Stimulated activated CD4-positive, alpha-beta T cell treated with anti-CD3 and anti-CD28 coated beads, Interleukin-4, amount 100 ng/mL, for 1 hour (primary cell): ENCODE measurements at regions not wholly inside any gene's neighbourhood (a gene's known extent, or its start where the extent isn't known, plus 50 kb on each side); places are given as distances from the start of the nearest gene placed in this dataset.
"Not testable (repeated sequence)": the region's sequence is repeated elsewhere in the genome, so short reads cannot be mapped to it uniquely, and the experiment has no call there.

Experiments used
- DNase-seq: peaks from one replicate; pipeline ENCODE4 v3.0.0-alpha.2; 2020

- DNase-seq: no peak
These were observed 355.6 kb downstream of the DAD1 start for GRCh38 chr14:22233377-22233776.

DNA sequence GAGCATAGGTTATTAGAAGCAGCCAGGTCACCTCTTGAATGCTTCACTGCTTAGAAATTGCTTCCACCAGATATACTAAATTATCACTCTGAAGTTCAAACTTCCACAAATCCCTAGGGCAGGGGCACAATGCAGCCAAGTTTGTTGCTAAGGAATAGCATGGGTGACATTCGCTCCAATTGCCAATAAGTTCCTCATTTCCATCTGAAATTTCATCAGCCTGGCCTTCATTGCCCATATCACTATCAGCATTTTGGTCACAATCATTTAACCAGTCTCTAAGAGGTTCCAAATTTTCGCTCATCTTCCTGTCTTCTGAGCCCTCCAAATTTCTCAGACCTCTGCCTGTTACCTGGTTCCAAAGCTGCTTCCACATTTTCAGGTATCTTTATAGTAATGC is 356.1 kb downstream of the DAD1 start:
- DNase-seq: no peak

GRCh38 chr14:22232486-22232885 is 356.5 kb downstream of the DAD1 start:
- DNase-seq: no peak

GRCh38 chr14:22231018-22231417 is 358.0 kb downstream of the DAD1 start:
- no peak for DNase-seq

DNA sequence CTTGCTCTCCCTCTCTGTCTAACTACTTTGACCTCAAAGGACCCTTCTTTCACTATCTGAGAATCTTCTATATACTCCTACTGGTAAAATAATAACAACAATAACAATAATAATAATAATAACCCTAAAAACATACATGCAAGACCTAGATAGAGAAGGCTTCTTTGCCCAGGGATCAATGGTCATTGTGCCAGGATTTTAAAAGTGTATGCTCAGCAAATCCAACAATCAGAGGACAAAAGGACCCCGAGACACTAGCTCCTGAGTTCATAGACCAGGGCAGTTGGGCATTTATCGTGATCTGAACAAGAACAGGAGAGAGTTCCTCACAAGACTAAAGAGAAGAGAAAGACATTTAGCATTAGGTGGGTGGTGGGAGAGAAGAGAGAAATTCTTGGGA is 358.5 kb downstream of the DAD1 start:
- DNase-seq: no peak

DNA sequence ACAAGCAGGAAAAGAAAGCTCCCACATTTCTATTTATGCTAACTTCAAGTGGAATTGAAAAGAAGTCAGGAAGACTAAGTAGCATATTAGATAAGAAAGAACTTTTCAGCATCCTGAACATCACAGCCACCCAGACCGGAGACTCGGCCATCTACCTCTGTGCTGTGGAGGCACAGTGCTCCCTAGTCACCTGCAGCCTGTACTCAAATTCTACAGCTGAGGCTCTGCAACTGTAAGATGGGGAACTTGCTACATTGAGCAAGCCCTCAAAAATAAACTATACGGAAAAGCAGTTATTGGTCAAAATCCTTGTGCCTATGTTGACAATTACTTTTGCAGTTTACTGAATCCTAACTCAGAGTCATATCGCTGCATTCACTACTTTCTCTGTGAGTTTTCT is 361.9 kb downstream of the DAD1 start:
- DNase-seq: no peak

DNA sequence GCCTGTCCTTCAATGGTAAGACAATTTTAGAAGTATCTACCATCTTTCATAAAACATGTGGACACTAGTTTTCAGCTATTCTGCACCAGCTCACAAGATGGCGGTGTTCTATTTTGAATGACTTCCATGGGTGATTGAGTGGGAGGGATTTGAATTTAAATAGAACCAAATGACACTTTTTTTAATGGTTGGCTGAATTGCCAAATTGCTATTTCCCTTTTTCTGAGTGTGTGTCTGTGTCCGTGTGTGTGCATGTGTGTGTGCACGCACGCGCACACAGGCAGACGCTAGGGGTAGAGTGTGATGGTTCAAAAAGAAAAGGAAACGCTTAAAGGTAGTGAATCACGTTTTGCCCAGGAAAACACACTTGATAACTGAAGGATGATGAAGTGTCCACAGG is 362.6 kb downstream of the DAD1 start:
- DNase-seq: no peak

- DNase-seq: no peak
These were observed 363.4 kb downstream of the DAD1 start for GRCh38 chr14:22225516-22226140.

- DNase-seq: no peak
These were observed 367.5 kb downstream of the DAD1 start for GRCh38 chr14:22221508-22221907.

DNA sequence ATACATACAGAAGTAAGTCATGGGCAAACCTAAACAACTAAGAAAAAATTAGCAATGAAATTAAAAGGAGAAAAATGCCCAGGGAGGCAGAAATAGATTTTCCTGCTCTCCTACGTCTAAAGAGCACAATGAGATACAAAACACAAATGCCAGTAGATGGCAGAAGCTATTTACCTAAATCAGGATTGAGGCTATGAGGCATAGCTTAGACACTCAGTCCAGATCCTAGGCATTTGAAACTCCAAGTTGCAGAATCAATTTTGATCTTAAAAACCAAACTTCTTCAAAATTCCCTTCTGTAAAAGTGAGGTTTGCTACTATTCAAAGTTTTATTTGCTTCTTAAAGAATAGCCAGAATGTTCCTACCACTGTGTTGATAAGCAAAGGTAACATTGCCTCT is 368.6 kb downstream of the DAD1 start:
- no peak for DNase-seq

- DNase-seq: no peak
These were observed 370.3 kb downstream of the DAD1 start for GRCh38 chr14:22218728-22219127.

DNA sequence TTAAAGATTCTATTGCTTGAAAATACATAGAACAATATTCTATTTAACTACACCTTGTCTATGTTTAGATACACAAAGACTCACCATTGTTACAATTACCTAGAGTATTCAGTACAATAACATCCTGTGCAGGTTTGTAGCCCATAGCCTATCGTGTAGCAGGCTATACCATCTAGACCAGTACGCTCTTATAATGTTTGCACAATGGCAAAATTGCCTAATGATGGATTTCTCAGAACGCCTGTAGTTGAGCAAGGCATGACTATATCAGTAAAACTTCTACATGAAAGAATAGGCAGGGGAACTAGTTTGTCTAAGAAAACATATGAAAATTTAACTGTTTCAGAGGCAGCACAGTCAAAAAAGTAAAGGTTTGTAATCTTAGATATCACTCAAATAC is 375.9 kb downstream of the DAD1 start:
- no peak for DNase-seq

DNA sequence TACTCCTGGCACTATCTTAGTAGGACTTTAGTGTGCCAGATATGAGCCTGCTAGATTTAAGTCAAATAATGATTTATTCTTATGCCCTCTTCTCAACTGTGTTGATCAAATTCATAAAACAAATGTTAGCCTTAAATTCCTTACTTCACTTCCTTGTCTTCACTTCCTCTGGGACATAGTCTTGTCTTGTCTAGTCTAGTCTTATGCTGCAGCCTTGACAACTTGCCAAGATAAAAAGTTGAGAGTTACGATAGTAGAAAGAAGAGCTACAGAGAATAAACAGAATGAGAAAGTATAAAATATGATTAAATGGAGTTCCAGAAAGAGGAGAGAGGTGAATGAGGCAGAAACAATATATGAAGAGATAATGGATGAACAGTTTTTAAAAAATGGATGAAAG is 378.1 kb downstream of the DAD1 start:
- no peak for DNase-seq

DNA sequence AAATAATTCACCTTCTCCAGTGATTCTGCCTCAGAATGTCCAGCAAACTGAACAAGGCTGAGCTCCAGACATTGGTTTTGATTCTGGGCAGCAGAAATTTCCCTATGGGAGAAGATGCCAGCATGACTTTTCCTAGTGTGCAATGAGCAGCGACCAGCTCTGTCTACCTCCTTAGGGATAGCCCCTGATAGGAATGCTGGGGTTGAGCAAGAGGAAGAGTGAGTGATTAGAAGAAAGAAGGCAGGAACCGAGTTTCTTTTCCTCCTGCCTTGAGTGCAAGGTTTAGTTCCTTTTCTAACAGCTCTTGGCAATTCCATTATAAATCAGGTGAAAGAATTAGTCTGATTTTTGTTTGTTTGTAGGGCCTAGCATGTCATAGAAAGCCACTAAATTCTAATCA is 379.0 kb downstream of the DAD1 start:
- no peak for DNase-seq

DNA sequence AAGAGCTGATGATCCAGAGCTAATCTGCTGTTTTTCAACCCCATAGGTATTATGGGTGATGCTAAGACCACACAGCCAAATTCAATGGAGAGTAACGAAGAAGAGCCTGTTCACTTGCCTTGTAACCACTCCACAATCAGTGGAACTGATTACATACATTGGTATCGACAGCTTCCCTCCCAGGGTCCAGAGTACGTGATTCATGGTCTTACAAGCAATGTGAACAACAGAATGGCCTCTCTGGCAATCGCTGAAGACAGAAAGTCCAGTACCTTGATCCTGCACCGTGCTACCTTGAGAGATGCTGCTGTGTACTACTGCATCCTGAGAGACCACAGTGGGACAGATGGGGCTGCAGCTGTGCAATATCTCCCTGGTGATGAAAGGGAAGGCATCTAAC is 386.0 kb downstream of the DAD1 start:
- DNase-seq: no peak

DNA sequence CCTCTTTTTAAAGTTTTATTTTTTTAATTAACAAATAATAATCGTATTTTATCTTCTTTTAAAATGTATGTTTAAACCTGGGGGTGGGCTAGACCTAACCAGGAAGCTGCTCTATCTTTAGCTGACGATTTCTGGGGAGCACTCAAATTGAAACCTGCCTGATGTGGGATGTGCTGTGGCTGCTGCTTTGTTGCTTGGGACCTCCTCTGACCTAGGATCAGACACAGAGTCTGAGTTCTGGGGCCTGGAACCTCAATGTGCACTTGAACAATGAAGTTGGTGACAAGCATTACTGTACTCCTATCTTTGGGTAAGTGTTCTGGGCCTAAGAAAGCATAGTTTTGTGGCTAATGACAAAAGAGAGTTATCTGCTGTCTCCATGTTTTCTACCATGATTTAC is 386.7 kb downstream of the DAD1 start:
- DNase-seq: no peak

DNA sequence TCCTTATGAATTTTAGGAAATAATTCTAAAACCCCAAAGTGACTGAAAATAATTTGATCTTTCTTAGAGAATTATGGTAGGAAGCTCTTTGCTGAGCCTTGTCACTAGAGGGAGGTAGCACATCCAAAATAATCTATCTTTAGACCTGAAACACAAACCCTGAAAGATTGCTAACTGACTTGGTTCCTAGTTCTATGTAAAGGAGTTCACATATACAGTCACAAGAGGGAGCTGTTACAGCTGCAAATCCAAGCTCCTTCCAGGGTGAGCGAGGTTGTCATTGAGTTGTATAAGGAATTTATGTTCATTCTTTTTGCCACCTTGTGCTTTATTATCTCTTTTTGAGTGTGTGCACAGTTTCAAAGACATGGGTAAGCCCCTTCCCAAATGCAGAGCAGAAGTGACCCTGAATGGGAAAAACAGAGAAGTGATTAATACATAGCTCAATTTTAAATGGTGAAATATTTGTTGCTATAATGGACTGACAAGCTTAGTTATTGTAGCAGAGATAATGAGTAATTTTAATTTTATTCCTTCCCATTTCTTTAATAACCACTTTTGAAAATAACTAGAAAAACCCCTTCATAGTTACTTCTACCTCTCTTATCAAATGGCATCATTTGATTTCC is 387.9 kb downstream of the DAD1 start:
- no peak for DNase-seq

- DNase-seq: not testable (repeated sequence)
These were observed 388.9 kb downstream of the DAD1 start for GRCh38 chr14:22200131-22200530.

DNA sequence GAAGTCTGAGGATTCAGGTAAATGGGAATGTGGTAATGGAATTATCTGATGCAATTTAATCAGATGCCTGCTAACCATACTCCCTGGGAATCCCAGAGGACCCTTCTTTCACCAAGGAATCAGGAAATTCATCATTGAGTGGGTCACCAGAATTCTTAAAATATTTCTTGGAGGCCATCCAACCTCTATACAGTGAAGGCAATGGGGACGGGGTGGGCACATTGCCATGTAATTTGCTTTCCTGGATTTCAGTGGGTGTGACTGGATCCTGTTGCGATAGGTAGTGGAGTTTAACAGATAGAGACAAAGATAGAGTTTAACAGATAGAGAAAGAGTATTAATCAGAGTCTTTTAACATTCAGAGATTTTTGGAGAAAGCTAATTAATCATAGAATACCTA is 394.4 kb downstream of the DAD1 start:
- no peak for DNase-seq

GRCh38 chr14:22190411-22191191 is 398.4 kb downstream of the DAD1 start:
- no peak for DNase-seq

GRCh38 chr14:22189881-22190280 is 399.1 kb downstream of the DAD1 start:
- no peak for DNase-seq

DNA sequence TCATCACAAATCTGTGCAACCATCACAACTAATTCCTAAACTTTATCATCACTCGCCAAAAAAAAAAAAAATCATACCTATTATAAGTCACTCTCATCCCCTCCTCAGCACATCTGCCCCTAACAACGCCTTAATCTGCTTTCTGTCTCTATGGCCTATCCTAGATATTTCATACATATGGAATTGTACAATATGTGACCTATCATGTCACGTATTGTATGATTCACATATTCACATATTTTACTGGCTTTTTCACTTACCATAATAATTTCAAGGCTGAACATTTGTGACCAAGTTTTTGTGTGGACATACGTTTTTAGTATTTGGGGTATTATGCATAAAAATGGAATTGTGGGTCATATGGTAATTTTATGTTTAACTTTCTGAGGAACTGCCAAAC is 400.7 kb downstream of the DAD1 start:
- DNase-seq: no peak

DNA sequence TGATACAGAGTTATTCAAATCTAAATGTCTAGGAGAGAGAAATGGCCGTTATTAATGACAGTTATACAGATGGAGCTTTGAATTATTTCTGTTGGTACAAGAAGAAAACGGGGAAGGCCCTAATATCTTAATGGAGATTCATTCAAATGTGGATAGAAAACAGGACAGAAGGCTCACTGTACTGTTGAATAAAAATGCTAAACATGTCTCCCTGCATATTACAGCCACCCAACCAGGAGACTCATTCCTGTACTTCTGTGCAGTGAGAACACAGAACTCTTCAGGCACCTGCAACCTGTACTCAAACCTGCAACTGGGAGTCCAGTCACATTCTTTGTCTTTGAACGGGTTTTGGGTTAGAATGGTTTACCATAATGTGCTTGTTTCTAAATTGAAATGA is 403.2 kb downstream of the DAD1 start:
- no peak for DNase-seq

DNA sequence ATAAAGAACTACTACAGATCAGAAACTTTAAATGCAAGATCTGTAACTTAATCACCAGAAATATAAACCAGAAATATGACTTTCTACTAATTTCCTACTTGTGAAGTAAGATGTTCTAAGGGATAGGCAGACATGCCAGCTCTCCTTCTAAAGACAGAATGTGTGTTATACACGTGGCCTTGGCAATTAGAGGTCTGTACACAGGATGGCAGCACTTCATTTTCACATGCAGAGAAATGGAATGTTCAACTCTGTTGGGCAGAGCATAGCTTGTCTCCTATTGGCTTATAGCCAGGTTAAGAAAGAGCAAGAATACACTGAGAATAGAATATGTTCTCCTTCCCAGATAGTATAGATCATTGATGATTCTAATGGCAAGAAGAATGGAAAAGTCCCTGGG is 403.8 kb downstream of the DAD1 start:
- no peak for DNase-seq

- no peak for DNase-seq
These were observed 404.2 kb downstream of the DAD1 start for GRCh38 chr14:22184830-22185168.
